ENCODE measurements at regions not wholly inside any gene's neighbourhood (a gene's known extent, or its start where the extent isn't known, plus 50 kb on each side); places are given as distances from the start of the nearest gene placed in this dataset.
"Not testable (repeated sequence)": the region's sequence is repeated elsewhere in the genome, so short reads cannot be mapped to it uniquely, and the experiment has no call there.

DNA sequence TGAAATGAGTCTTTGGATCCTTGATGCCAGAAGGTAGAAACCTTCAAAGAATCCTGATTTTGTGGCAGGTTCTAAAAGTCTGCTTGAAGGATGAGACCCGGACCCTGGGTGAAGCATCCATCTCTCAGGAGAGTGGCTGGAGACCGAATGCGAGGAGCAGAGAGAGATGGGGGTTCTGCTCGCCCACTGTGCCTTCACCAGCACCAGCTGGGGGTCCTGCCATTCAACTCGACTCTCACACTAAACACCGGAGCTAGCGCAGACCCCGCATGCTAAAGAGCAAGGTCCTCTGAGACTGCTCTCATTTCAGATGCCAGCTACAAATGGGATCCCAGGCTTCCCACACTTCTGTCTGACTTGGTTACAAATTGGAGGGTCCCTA lies 218.4 kb downstream of the GLRX3 start:
- TF ChIP-seq CTCF (conservative IDR thresholded peaks at IDR 0.05; ENCODE audit: low read depth, low read length) (no peak), EZH2 (IDR thresholded peaks at IDR 0.05; ENCODE audit: borderline replicate concordance, low read depth, low read length, poor library complexity, severe bottlenecking) (no peak)
- CTCF ChIA-PET = no interaction called here
- Histone ChIP-seq H3K4me3 (ENCODE audit: low read depth, low read length, poor library complexity, severe bottlenecking) (no peak overlapping the region), H3K27me3 (replicated peaks; ENCODE audit: insufficient read depth, low read depth, low read length, poor library complexity) (no peaks in the 10 kb centered on the region), H3K9me3 (ENCODE audit: low read depth, low read length, poor library complexity, severe bottlenecking) (no peaks in the 10 kb centered on the region), H3K4me1 (ENCODE audit: insufficient read depth, low read length, poor library complexity, severe bottlenecking) (no peaks in the 10 kb centered on the region), H3K27ac (ENCODE audit: low read depth, low read length, poor library complexity, severe bottlenecking) (no peak overlapping the region), H3K36me3 (ENCODE audit: insufficient read depth, low read length, poor library complexity, severe bottlenecking) (no peaks in the 10 kb centered on the region)
- intact Hi-C loops (cut with micrococcal nuclease; ENCODE audit: unreplicated experiment) = no loop called here
- BruUV-seq (replicated peaks) = no TSS peak
- POLR2A ChIA-PET (ENCODE audit: low non-redundant PET) = no interaction called here
- DNase-seq (ENCODE audit: low spot score) = no peak

- no peak for DNase-seq (ENCODE audit: low spot score)
- no peaks in the 10 kb centered on the region for H3K9me3 ChIP-seq (ENCODE audit: low read depth, low read length, poor library complexity, severe bottlenecking)
- H3K27ac ChIP-seq (ENCODE audit: low read depth, low read length, poor library complexity, severe bottlenecking) = no peak overlapping the region
- no peaks in the 10 kb centered on the region for H3K27me3 ChIP-seq (replicated peaks; ENCODE audit: insufficient read depth, low read depth, low read length, poor library complexity)
- TF ChIP-seq EZH2 (IDR thresholded peaks at IDR 0.05; ENCODE audit: borderline replicate concordance, low read depth, low read length, poor library complexity, severe bottlenecking) (no peak), CTCF (conservative IDR thresholded peaks at IDR 0.05; ENCODE audit: low read depth, low read length) (no peak)
- no peaks in the 10 kb centered on the region for H3K4me1 ChIP-seq (ENCODE audit: insufficient read depth, low read length, poor library complexity, severe bottlenecking)
- intact Hi-C loops (cut with micrococcal nuclease; ENCODE audit: unreplicated experiment) = no loop called here
- no peaks in the 10 kb centered on the region for H3K36me3 ChIP-seq (ENCODE audit: insufficient read depth, low read length, poor library complexity, severe bottlenecking)
- no peak overlapping the region for H3K4me3 ChIP-seq (ENCODE audit: low read depth, low read length, poor library complexity, severe bottlenecking)
- CTCF ChIA-PET = no interaction called here
- no TSS peak for BruUV-seq (replicated peaks)
- POLR2A ChIA-PET (ENCODE audit: low non-redundant PET) = no interaction called here
Observed at GRCh38 chr10:130354976-130355795, 219.0 kb downstream of the GLRX3 start.

GRCh38 chr10:130356429-130356828 lies 220.2 kb downstream of the GLRX3 start:
- H3K27ac ChIP-seq (ENCODE audit: low read depth, low read length, poor library complexity, severe bottlenecking); H3K9me3 ChIP-seq (ENCODE audit: low read depth, low read length, poor library complexity, severe bottlenecking); H3K4me3 ChIP-seq (ENCODE audit: low read depth, low read length, poor library complexity, severe bottlenecking); H3K4me1 ChIP-seq (ENCODE audit: insufficient read depth, low read length, poor library complexity, severe bottlenecking); POLR2A ChIA-PET (ENCODE audit: low non-redundant PET); H3K36me3 ChIP-seq (ENCODE audit: insufficient read depth, low read length, poor library complexity, severe bottlenecking); DNase-seq (ENCODE audit: low spot score); H3K27me3 ChIP-seq (replicated peaks; ENCODE audit: insufficient read depth, low read depth, low read length, poor library complexity); CTCF ChIA-PET; BruUV-seq (replicated peaks); intact Hi-C loops (cut with micrococcal nuclease; ENCODE audit: unreplicated experiment): not testable (repeated sequence)

GRCh38 chr10:130357226-130357625 lies 221.0 kb downstream of the GLRX3 start:
- TF ChIP-seq CTCF (conservative IDR thresholded peaks at IDR 0.05; ENCODE audit: low read depth, low read length) (no peak), EZH2 (IDR thresholded peaks at IDR 0.05; ENCODE audit: borderline replicate concordance, low read depth, low read length, poor library complexity, severe bottlenecking) (no peak)
- Histone ChIP-seq H3K36me3 (ENCODE audit: insufficient read depth, low read length, poor library complexity, severe bottlenecking) (no peaks in the 10 kb centered on the region), H3K4me3 (ENCODE audit: low read depth, low read length, poor library complexity, severe bottlenecking) (no peak overlapping the region), H3K27me3 (replicated peaks; ENCODE audit: insufficient read depth, low read depth, low read length, poor library complexity) (no peaks in the 10 kb centered on the region), H3K9me3 (ENCODE audit: low read depth, low read length, poor library complexity, severe bottlenecking) (no peaks in the 10 kb centered on the region), H3K4me1 (ENCODE audit: insufficient read depth, low read length, poor library complexity, severe bottlenecking) (no peaks in the 10 kb centered on the region), H3K27ac (ENCODE audit: low read depth, low read length, poor library complexity, severe bottlenecking) (no peak overlapping the region)
- no TSS peak for BruUV-seq (replicated peaks)
- POLR2A ChIA-PET (ENCODE audit: low non-redundant PET) = no interaction called here
- intact Hi-C loops (cut with micrococcal nuclease; ENCODE audit: unreplicated experiment) = no loop called here
- DNase-seq (ENCODE audit: low spot score) = no peak
- CTCF ChIA-PET = no interaction called here

Data from A673 (cell line).